Naive thymus-derived CD4-positive, alpha-beta T cell (primary cell): ENCODE measurements at regions not wholly inside any gene's neighbourhood (a gene's known extent, or its start where the extent isn't known, plus 50 kb on each side); places are given as distances from the start of the nearest gene placed in this dataset.
"Not testable (repeated sequence)": the region's sequence is repeated elsewhere in the genome, so short reads cannot be mapped to it uniquely, and the experiment has no call there.

Experiments
- ATAC-seq: fragments of 150-1000 bp; cut with Tn5 transposase; 2 replicates; pipeline ENCODE4 v1.10.0; 2021; ENCODE audit warnings: mild to moderate bottlenecking, moderate library complexity
- CTCF ChIA-PET: fragments of 350-600 bp; sonication (Branson Sonifier 250); formaldehyde crosslinking; loops from one replicate; lab custom pipeline; 2021; ENCODE audit warnings: antibody characterized with exemption; lab: Charles Lee
- POLR2A ChIA-PET: fragments of 350-600 bp; sonication (Branson Sonifier 250); formaldehyde crosslinking; loops from one replicate; lab custom pipeline; 2021; ENCODE audit warnings: antibody characterized with exemption, inconsistent platforms; lab: Charles Lee
- DNase-seq, 9 donors: peaks; one replicate each; pipeline versions ENCODE4 v3.0.0 to v3.0.0-alpha.2; 2020 to 2022; ENCODE audit warnings: mixed read lengths in 1 of 9
- H3K27ac ChIP-seq: one replicate; pipeline ENCODE4 v1.7.0; 2013; ENCODE audit warnings: mild to moderate bottlenecking, low read depth, low read length, moderate library complexity
- H3K27me3 ChIP-seq, 2 donors: one replicate each; pipeline ENCODE4 v1.7.0; 2013; ENCODE audit warnings: low read length in 2 of 2, mild to moderate bottlenecking in 2 of 2, moderate library complexity in 2 of 2; ENCODE audit not compliant: control insufficient read depth in 2 of 2, insufficient read depth in 2 of 2
- H3K36me3 ChIP-seq, 3 experiments: 1 replicate in 2 of 3; 2 replicates in 1 of 3; pipeline ENCODE4 v1.7.0; 2013; ENCODE audit warnings: low read length in 3 of 3, mild to moderate bottlenecking in 3 of 3, moderate library complexity in 1 of 3; ENCODE audit not compliant: insufficient read depth in 3 of 3, control insufficient read depth in 2 of 3
- H3K4me1 ChIP-seq, 2 donors: one replicate each; pipeline ENCODE4 v1.7.0; 2013; ENCODE audit warnings: low read length in 2 of 2, mild to moderate bottlenecking in 2 of 2, moderate library complexity in 1 of 2; ENCODE audit not compliant: control insufficient read depth in 2 of 2, insufficient read depth in 2 of 2
- H3K4me3 ChIP-seq: 2 replicates; pipeline ENCODE4 v1.7.0; 2013; ENCODE audit warnings: mild to moderate bottlenecking, low read length
- H3K9me3 ChIP-seq, 3 experiments: 1 replicate in 2 of 3; 2 replicates in 1 of 3; pipeline ENCODE4 v1.7.0; 2013; ENCODE audit warnings: low read length in 3 of 3; ENCODE audit not compliant: control insufficient read depth in 2 of 3
- H3K27ac Mint-ChIP-seq, 9 donors: one replicate each; pipeline ENCODE4 v1.8.0; 2020 to 2022; ENCODE audit warnings: mixed read lengths in 9 of 9, mild to moderate bottlenecking in 8 of 9, moderate library complexity in 5 of 9, inconsistent platforms in 2 of 9
- H3K27me3 Mint-ChIP-seq, 5 donors: one replicate each; pipeline ENCODE4 v1.8.0; 2021 to 2022; ENCODE audit warnings: mixed read lengths in 5 of 5, mild to moderate bottlenecking in 1 of 5
- H3K36me3 Mint-ChIP-seq, 5 donors: one replicate each; pipeline ENCODE4 v1.8.0; 2020 to 2022; ENCODE audit warnings: mixed read lengths in 5 of 5, mild to moderate bottlenecking in 3 of 5, inconsistent platforms in 1 of 5
- H3K4me1 Mint-ChIP-seq, 7 donors: one replicate each; pipeline ENCODE4 v1.8.0; 2020 to 2022; ENCODE audit warnings: mixed read lengths in 7 of 7, mild to moderate bottlenecking in 3 of 7, inconsistent platforms in 1 of 7
- H3K4me3 Mint-ChIP-seq, 10 donors: one replicate each; pipeline ENCODE4 v1.8.0; 2020 to 2022; ENCODE audit warnings: mild to moderate bottlenecking in 10 of 10, mixed read lengths in 10 of 10, moderate library complexity in 6 of 10, inconsistent platforms in 2 of 10
- H3K9me3 Mint-ChIP-seq, 11 donors: one replicate each; pipeline ENCODE4 v1.8.0; 2020 to 2022; ENCODE audit warnings: mixed read lengths in 11 of 11, mild to moderate bottlenecking in 4 of 11, inconsistent platforms in 1 of 11, moderate library complexity in 1 of 11
- intact Hi-C, 2 donors: fragments of 100-400 bp; cut with micrococcal nuclease; formaldehyde crosslinking; loops; one replicate each; pipeline ENCODE4 v1.15.1; 2023

DNA sequence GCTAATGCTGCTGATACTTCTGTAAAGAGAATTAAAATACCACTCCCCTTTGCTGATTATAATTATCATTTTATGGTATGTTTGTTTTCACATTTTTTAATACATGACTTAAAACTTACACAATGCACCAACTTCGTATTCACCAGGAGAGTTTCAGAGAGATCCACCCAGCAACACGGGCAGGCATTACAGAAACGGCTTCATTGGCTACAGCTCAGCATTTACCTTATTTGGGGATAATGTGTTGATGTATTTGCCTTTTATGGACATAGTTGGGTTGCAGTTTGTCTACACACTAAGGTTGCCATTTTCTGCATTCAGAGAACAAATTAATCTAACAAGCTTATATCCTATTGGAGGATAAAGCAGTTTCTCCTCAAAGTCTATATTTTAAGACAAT lies 423.6 kb downstream of the PRDM9 start:
- peaks cover 4 to 29% (median 9%) of the 10 kb centered on the region in 11 donors for H3K9me3 Mint-ChIP-seq
- H3K27me3 Mint-ChIP-seq = no peaks in the 10 kb centered on the region
- no peaks in the 10 kb centered on the region for H3K36me3 ChIP-seq
- no peak overlapping the region for H3K4me3 ChIP-seq
- peaks cover 0 to 2% (median 0%) of the 10 kb centered on the region in 7 donors for H3K4me1 Mint-ChIP-seq
- CTCF ChIA-PET = no interaction called here
- no peaks in the 10 kb centered on the region for H3K36me3 Mint-ChIP-seq
- no peaks in the 10 kb centered on the region for H3K27me3 ChIP-seq
- H3K4me1 ChIP-seq = no peaks in the 10 kb centered on the region
- POLR2A ChIA-PET = no interaction called here
- H3K27ac Mint-ChIP-seq = no peak overlapping the region
- DNase-seq (no peak), ATAC-seq (no peak)
- intact Hi-C loops = no loop called here
- no peak overlapping the region for H3K4me3 Mint-ChIP-seq
- no peak overlapping the region for H3K27ac ChIP-seq
- H3K9me3 ChIP-seq = no peaks in the 10 kb centered on the region

DNA sequence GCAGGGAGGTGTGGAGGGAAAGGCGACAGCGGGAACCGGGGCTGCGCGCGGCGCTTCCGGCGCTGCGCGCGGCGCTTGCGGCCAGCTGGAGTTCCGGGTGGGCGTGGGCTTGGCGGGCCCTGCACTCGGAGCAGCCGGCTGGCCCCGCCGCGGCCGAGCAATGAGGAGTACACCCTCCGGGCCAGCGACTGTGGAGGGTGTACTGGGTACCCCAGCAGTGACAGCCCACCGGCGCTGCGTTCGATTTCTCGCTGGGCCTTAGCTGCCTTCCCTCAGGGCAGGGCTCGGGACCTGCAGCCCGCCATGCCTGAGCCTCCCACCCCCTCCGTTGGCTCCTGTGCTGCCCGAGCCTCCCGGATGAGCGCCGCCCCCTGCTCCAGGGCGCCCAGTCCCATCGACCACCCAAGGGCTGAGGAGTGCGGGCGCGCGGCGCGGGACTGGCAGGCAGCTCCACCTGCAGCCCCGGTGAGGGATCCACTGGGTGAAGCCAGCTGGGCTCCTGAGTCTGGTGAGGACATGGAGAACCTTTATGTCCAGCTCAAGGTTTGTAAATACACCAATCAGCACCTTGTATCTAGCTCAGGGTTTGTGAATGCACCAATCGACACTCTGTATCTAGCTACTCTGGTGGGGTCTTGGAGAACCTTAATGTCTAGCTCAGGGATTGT lies 444.0 kb downstream of the PRDM9 start:
- not testable (repeated sequence) for H3K4me3 ChIP-seq
- ATAC-seq = peak; percentile 27
- H3K27ac Mint-ChIP-seq = peak overlapping the region in 1 of 9 donors; percentile 60

DNA sequence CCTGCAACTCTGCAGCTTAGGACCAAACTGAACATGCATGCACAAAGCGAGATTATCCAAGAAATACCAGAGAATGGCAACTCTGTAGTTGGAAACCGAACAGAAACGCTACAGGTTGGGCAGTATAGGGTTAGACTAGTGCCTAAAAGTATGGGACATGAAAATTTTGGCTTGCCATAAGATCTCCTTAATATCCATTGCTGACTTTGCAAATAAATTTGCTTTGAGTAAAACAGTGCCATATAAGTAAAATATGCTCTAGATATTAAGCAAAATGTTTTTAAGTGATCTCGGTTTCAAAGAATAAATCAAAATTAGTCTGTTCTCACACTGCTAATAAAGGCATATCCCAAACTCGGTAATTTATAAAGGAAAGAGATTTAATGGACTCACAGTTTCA lies 456.0 kb downstream of the PRDM9 start:
- H3K27me3 Mint-ChIP-seq = no peaks in the 10 kb centered on the region
- ChIA-PET POLR2A (no interaction called here), CTCF (no interaction called here)
- Histone ChIP-seq H3K36me3 (no peaks in the 10 kb centered on the region), H3K4me1 (no peaks in the 10 kb centered on the region), H3K27ac (no peak overlapping the region), H3K4me3 (no peak overlapping the region), H3K27me3 (no peaks in the 10 kb centered on the region), H3K9me3 (peaks cover 0 to 10% (median 0%) of the 10 kb centered on the region in 3 experiments)
- no peak overlapping the region for H3K4me3 Mint-ChIP-seq
- H3K4me1 Mint-ChIP-seq = no peaks in the 10 kb centered on the region
- no peak overlapping the region for H3K27ac Mint-ChIP-seq
- DNase-seq = no peak
- intact Hi-C loops = no loop called here
- no peak for ATAC-seq
- H3K9me3 Mint-ChIP-seq = peaks cover 0 to 19% (median 5%) of the 10 kb centered on the region in 11 donors
- no peaks in the 10 kb centered on the region for H3K36me3 Mint-ChIP-seq

More for the DNA sequence above, 444.0 kb downstream of the PRDM9 start:
- H3K27ac ChIP-seq, H3K36me3 Mint-ChIP-seq, H3K27me3 ChIP-seq, H3K36me3 ChIP-seq, H3K27me3 Mint-ChIP-seq, H3K4me1 ChIP-seq, intact Hi-C loops, H3K9me3 ChIP-seq, POLR2A ChIA-PET, CTCF ChIA-PET, H3K4me1 Mint-ChIP-seq: not testable (repeated sequence)
- Mint-ChIP-seq H3K9me3 (peaks cover 0 to 54% (median 17%) of the 10 kb centered on the region in 11 donors), H3K4me3 (peak overlapping the region in 7 of 10 donors; percentile 12 to 78 (median 41))
- peak in 3 of 9 donors; percentile 5 to 21 (median 10) for DNase-seq

DNA sequence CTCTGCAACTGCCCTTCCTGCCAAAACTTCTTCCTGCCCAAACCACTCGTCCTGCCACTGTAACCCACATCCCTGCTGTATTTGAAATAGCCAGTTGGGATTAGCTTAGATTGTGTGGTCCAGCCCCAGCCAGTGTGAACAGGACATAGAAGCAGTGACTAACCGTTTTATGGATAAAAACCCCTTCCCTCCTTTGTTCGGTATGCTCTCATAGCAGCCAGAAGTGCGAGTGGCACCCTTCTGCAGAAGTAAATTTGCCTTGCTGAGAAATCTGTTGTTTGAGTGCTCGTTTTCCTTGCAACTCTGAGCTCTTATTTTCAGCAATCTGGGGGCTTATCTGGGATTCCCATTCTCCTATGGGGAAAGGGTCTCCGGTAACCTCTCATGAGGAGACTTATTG lies 470.0 kb downstream of the PRDM9 start:
- Mint-ChIP-seq H3K27ac (no peak overlapping the region), H3K4me1 (no peaks in the 10 kb centered on the region), H3K4me3 (no peak overlapping the region), H3K27me3 (no peaks in the 10 kb centered on the region), H3K9me3 (peaks cover 5 to 54% (median 26%) of the 10 kb centered on the region in 11 donors), H3K36me3 (no peaks in the 10 kb centered on the region)
- Histone ChIP-seq H3K27me3 (no peaks in the 10 kb centered on the region), H3K9me3 (peaks cover 0 to 9% (median 0%) of the 10 kb centered on the region in 3 experiments), H3K27ac (no peak overlapping the region), H3K4me3 (no peak overlapping the region), H3K36me3 (no peaks in the 10 kb centered on the region), H3K4me1 (no peaks in the 10 kb centered on the region)
- POLR2A ChIA-PET = no interaction called here
- intact Hi-C loops = no loop called here
- CTCF ChIA-PET = no interaction called here
- no peak for DNase-seq
- ATAC-seq = no peak

DNA sequence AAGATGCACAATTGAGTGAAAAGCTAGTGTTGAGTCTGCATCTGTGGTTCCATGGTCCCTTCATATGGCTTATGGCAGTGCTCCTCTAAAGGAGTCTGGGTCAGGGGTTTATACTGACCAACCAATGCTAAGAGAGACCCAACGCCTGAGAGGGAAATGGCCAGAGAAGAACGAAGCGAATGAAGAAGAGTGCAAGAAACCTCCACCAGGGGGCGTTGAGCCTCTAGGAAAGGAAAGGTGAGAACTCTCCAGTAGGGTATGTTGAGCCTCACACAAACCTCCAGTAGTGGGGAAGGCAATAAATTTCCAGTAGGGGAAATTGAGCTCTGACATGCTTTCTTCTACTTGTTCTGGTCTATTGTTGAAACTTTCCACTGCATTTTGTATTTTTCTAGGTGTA lies 470.6 kb downstream of the PRDM9 start:
- H3K36me3 Mint-ChIP-seq = no peaks in the 10 kb centered on the region
- Histone ChIP-seq H3K27ac (no peak overlapping the region), H3K36me3 (no peaks in the 10 kb centered on the region), H3K4me1 (no peaks in the 10 kb centered on the region), H3K4me3 (no peak overlapping the region), H3K9me3 (peaks cover 0 to 9% (median 0%) of the 10 kb centered on the region in 3 experiments), H3K27me3 (no peaks in the 10 kb centered on the region)
- H3K27me3 Mint-ChIP-seq = no peaks in the 10 kb centered on the region
- intact Hi-C loops = no loop called here
- no peak overlapping the region for H3K4me3 Mint-ChIP-seq
- H3K27ac Mint-ChIP-seq = no peak overlapping the region
- ATAC-seq (no peak), DNase-seq (no peak)
- CTCF ChIA-PET = no interaction called here
- POLR2A ChIA-PET = no interaction called here
- peaks cover 5 to 58% (median 28%) of the 10 kb centered on the region in 11 donors for H3K9me3 Mint-ChIP-seq
- H3K4me1 Mint-ChIP-seq = no peaks in the 10 kb centered on the region

DNA sequence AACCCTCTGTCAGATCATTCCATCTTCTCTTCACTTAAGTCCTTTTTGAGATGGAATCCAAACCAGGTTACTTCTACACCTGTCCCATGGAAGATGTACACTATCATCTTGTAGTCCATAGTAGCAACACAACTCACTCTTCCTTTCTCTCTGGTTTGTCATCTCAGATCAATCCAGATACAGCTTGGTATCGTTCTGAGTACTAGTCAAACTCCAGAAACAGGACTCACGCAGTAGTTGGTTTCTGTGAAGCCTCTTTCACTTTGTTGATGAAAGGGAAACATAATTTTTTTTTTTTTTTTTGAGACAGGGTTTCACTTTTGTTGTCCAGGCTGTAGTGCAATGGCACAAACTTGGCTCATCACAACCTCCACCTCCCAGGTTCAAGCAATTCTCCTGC lies 484.0 kb downstream of the PRDM9 start:
- no peaks in the 10 kb centered on the region for H3K36me3 Mint-ChIP-seq
- DNase-seq (no peak), ATAC-seq (no peak)
- ChIA-PET POLR2A (no interaction called here), CTCF (no interaction called here)
- no peak overlapping the region for H3K4me3 Mint-ChIP-seq
- Histone ChIP-seq H3K36me3 (no peaks in the 10 kb centered on the region), H3K4me3 (no peak overlapping the region), H3K9me3 (peaks cover 0 to 5% (median 0%) of the 10 kb centered on the region in 3 experiments), H3K27ac (no peak overlapping the region), H3K27me3 (no peaks in the 10 kb centered on the region), H3K4me1 (no peaks in the 10 kb centered on the region)
- H3K27me3 Mint-ChIP-seq = no peaks in the 10 kb centered on the region
- H3K27ac Mint-ChIP-seq = no peak overlapping the region
- H3K4me1 Mint-ChIP-seq = peaks cover 0 to 2% (median 0%) of the 10 kb centered on the region in 7 donors
- H3K9me3 Mint-ChIP-seq = peaks cover 2 to 21% (median 11%) of the 10 kb centered on the region in 11 donors
- intact Hi-C loops = no loop called here
